WERI-Rb-1 (cell line): ENCODE measurements at regions not wholly inside any gene's neighbourhood (a gene's known extent, or its start where the extent isn't known, plus 50 kb on each side); places are given as distances from the start of the nearest gene placed in this dataset.

Experiments
- DNase-seq: peaks from one replicate; pipeline ENCODE4 v3.0.0-alpha.2; 2020
- H3K27ac ChIP-seq: fragments of 250-450 bp; sonication (Bioruptor Pico); 2 replicates; pipeline ENCODE4 v1.5.1; 2020; ENCODE audit warnings: mild to moderate bottlenecking, moderate library complexity
- H3K27me3 ChIP-seq: fragments of 250-450 bp; sonication (Bioruptor Pico); 2 replicates; pipeline ENCODE4 v1.5.1; 2021; ENCODE audit warnings: mild to moderate bottlenecking, low read depth, moderate library complexity; ENCODE audit not compliant: insufficient read depth, severe bottlenecking
- H3K36me3 ChIP-seq: fragments of 250-450 bp; sonication (Bioruptor Pico); 2 replicates; pipeline ENCODE4 v1.5.1; 2020; ENCODE audit warnings: mild to moderate bottlenecking, moderate library complexity
- H3K4me3 ChIP-seq: 2 replicates; pipeline ENCODE4 v1.5.1; 2011; ENCODE audit warnings: low read depth, mild to moderate bottlenecking, control low read depth, low read length
- H3K9me3 ChIP-seq: fragments of 250-450 bp; sonication (Bioruptor Pico); 2 replicates; pipeline ENCODE4 v1.5.1; 2021; ENCODE audit warnings: mild to moderate bottlenecking, moderate library complexity; ENCODE audit not compliant: severe bottlenecking
- CTCF ChIP-seq: IDR thresholded peaks from 2 replicates; pipeline ENCODE4 v1.5.1; 2011; ENCODE audit warnings: low read depth, mild to moderate bottlenecking, control low read depth, inconsistent platforms, low read length

GRCh38 chr18:42187611-42188380, 232.8 kb downstream of the PIK3C3 start:
- Histone ChIP-seq H3K27me3 (no peaks in the 10 kb centered on the region), H3K9me3 (peaks cover 8% of the 10 kb centered on the region), H3K36me3 (peaks cover 62% of the 10 kb centered on the region), H3K4me3 (peak overlapping the region; percentile 92), H3K27ac (peak overlapping the region; percentile 92)
- no peak for TF ChIP-seq CTCF
- DNase-seq: peak; percentile 80

- no peak overlapping the region for H3K27ac ChIP-seq
- DNase-seq: no peak
- peaks cover 8% of the 10 kb centered on the region for H3K9me3 ChIP-seq
- H3K27me3 ChIP-seq: no peaks in the 10 kb centered on the region
- peaks cover 86% of the 10 kb centered on the region for H3K36me3 ChIP-seq
- TF ChIP-seq CTCF: no peak
- H3K4me3 ChIP-seq: peak overlapping the region; percentile 92
These were observed 235.6 kb downstream of the PIK3C3 start for GRCh38 chr18:42190643-42191042.

GRCh38 chr18:42192251-42193248, 237.5 kb downstream of the PIK3C3 start:
- Histone ChIP-seq H3K27ac (peak overlapping the region; percentile 58), H3K36me3 (peaks cover 93% of the 10 kb centered on the region), H3K9me3 (peaks cover 8% of the 10 kb centered on the region), H3K4me3 (peak overlapping the region; percentile 15), H3K27me3 (no peaks in the 10 kb centered on the region)
- TF ChIP-seq CTCF: no peak
- no peak for DNase-seq

- H3K9me3 ChIP-seq: no peaks in the 10 kb centered on the region
- TF ChIP-seq CTCF: no peak
- no peak overlapping the region for H3K27ac ChIP-seq
- DNase-seq: no peak
- H3K27me3 ChIP-seq: no peaks in the 10 kb centered on the region
- no peak overlapping the region for H3K4me3 ChIP-seq
- peaks cover 84% of the 10 kb centered on the region for H3K36me3 ChIP-seq
These were observed 241.6 kb downstream of the PIK3C3 start for GRCh38 chr18:42196651-42197050.

- no peak for TF ChIP-seq CTCF
- H3K27me3 ChIP-seq: no peaks in the 10 kb centered on the region
- H3K9me3 ChIP-seq: no peaks in the 10 kb centered on the region
- H3K27ac ChIP-seq: no peak overlapping the region
- no peak for DNase-seq
- no peak overlapping the region for H3K4me3 ChIP-seq
- peaks cover 76% of the 10 kb centered on the region for H3K36me3 ChIP-seq
These were observed 246.1 kb downstream of the PIK3C3 start for GRCh38 chr18:42201137-42201536.
